K562 (cell line): ENCODE measurements at regions not wholly inside any gene's neighbourhood (a gene's known extent, or its start where the extent isn't known, plus 50 kb on each side); places are given as distances from the start of the nearest gene placed in this dataset.

Experiments used
- ATAC-seq: fragments of 200-7000 bp; cut with Tn5 transposase; 3 replicates; pipeline ENCODE4 v1.9.1; 2020; ENCODE audit warnings: moderate library complexity
- BruUV-seq: library from RNA; stranded (reverse); fragments of 400-500 nt; replicated peaks from 2 replicates; lab custom pipeline; 2021; lab: Mats Ljungman, UMichigan
- CTCF ChIA-PET: fragments of 300-600 bp; formaldehyde crosslinking; extraction: SDS; loops from one replicate; lab custom pipeline; 2021; ENCODE audit warnings: low intra/inter-chr PET ratio; lab: Yijun Ruan, JAX
- POLR2A ChIA-PET: fragments of 300-600, 350-650 bp; sonication (Branson Sonifier 250); formaldehyde crosslinking; extraction: SDS; loops from one replicate; lab custom pipeline; 2021; ENCODE audit warnings: antibody characterized with exemption, inconsistent platforms; lab: Yijun Ruan, JAX
- DNase-seq, 4 experiments: peaks; one replicate each; pipeline versions ENCODE4 v3.0.0 to v3.0.0-alpha.2; 2011 to 2018; ENCODE audit warnings: low spot score in 3 of 4, mixed read lengths in 3 of 4; ENCODE audit errors: extremely low read depth in 1 of 4
- FAIRE-seq: peaks from 2 replicates; lab custom pipeline; 2011; peaks lifted over from hg19 to GRCh38; lab: Jason Lieb, UNC
- H2AFZ ChIP-seq: 2 replicates; pipeline ENCODE4 v1.6.0; 2011; ENCODE audit warnings: low read depth, low read length, control low read depth, inconsistent platforms
- H3K27ac ChIP-seq: fragments of 200-600 bp; 3 replicates; pipeline ENCODE4 v1.8.0; 2011; ENCODE audit warnings: low read depth, mild to moderate bottlenecking, control low read depth, inconsistent platforms, low read length, moderate library complexity, mixed read lengths; ENCODE audit errors: extremely low read depth
- H3K27me3 ChIP-seq, 2 experiments: fragments of 300-600 bp in 1 of 2; 2 replicates in 1 of 2; 3 replicates in 1 of 2; pipeline versions ENCODE4 v1.6.0 to v1.8.0; 2011; ENCODE audit warnings: inconsistent platforms in 2 of 2, low read length in 2 of 2, mild to moderate bottlenecking in 1 of 2, mixed read lengths in 1 of 2, moderate library complexity in 1 of 2; ENCODE audit not compliant: control insufficient read depth in 2 of 2, insufficient read depth in 2 of 2
- H3K36me3 ChIP-seq: fragments of 300-600 bp; 3 replicates; pipeline ENCODE4 v1.8.0; 2011; ENCODE audit warnings: mild to moderate bottlenecking, low read length, inconsistent platforms; ENCODE audit not compliant: control insufficient read depth, insufficient read depth
- H3K4me1 ChIP-seq, 2 experiments: fragments of 200-600 bp in 1 of 2; replicated peaks in 1 of 2; 2 replicates in 1 of 2; 3 replicates in 1 of 2; pipeline versions ENCODE4 v1.5.1 to v1.8.0; 2011; ENCODE audit warnings: inconsistent platforms in 2 of 2, low read length in 2 of 2, mild to moderate bottlenecking in 1 of 2, mixed read lengths in 1 of 2, moderate library complexity in 1 of 2; ENCODE audit not compliant: control insufficient read depth in 2 of 2, insufficient read depth in 2 of 2
- H3K4me2 ChIP-seq: 2 replicates; pipeline ENCODE4 v1.6.1; 2011; ENCODE audit warnings: low read length, control low read depth, inconsistent platforms, mixed read lengths; ENCODE audit not compliant: insufficient read depth
- H3K4me3 ChIP-seq: fragments of 200-600 bp; sonication (generic), shearing (Covaris generic); 2 replicates; pipeline ENCODE4 v1.5.1; 2016; ENCODE audit warnings: control low read depth, inconsistent platforms
- H3K79me2 ChIP-seq: fragments of 200-600 bp; 3 replicates; pipeline ENCODE4 v1.8.0; 2011; ENCODE audit warnings: low read length, inconsistent platforms; ENCODE audit not compliant: control insufficient read depth, insufficient read depth
- H3K9ac ChIP-seq, 2 experiments: 2 replicates each; pipeline versions ENCODE4 v1.6.0 to v1.6.1; 2011; ENCODE audit warnings: low read depth in 2 of 2, low read length in 2 of 2, control low read depth in 1 of 2, inconsistent platforms in 1 of 2, mild to moderate bottlenecking in 1 of 2, mixed read lengths in 1 of 2; ENCODE audit not compliant: insufficient read depth in 1 of 2
- H3K9me1 ChIP-seq: one replicate; pipeline ENCODE4 v1.6.0; 2011; ENCODE audit warnings: inconsistent platforms, mild to moderate bottlenecking, low read length, moderate library complexity; ENCODE audit not compliant: control insufficient read depth, insufficient read depth
- H3K9me3 ChIP-seq: replicated peaks from 2 replicates; pipeline ENCODE4 v1.5.1; 2011; ENCODE audit warnings: low read depth, low read length, inconsistent platforms; ENCODE audit not compliant: control insufficient read depth, insufficient read depth
- H4K20me1 ChIP-seq: replicated peaks from 2 replicates; pipeline ENCODE4 v1.6.1; 2011; ENCODE audit warnings: low read length, inconsistent platforms, mixed read lengths; ENCODE audit not compliant: control insufficient read depth, insufficient read depth
- ARNT ChIP-seq, 2 experiments: fragments of 450-650 bp; IDR thresholded peaks; 2 replicates each; pipeline ENCODE4 v1.6.1; 2016; ENCODE audit warnings: mild to moderate bottlenecking in 1 of 2
- CREBBP ChIP-seq: IDR thresholded peaks from one replicate; pipeline ENCODE4 v1.6.1; 2012; ENCODE audit warnings: low read depth, mild to moderate bottlenecking, control low read depth, inconsistent platforms, low read length
- GATAD2B ChIP-seq: fragments of 450-650 bp; IDR thresholded peaks from 2 replicates; pipeline ENCODE4 v1.6.1; 2017; ENCODE audit warnings: mild to moderate bottlenecking, borderline replicate concordance
- HEY1 ChIP-seq: fragments of 250-450 bp; sonication (Bioruptor Pico); IDR thresholded peaks from 2 replicates; pipeline ENCODE4 v1.5.0; 2020; ENCODE audit warnings: mild to moderate bottlenecking, moderate library complexity, borderline replicate concordance
- JUNB ChIP-seq: fragments of 450-650 bp; formaldehyde crosslinking; conservative IDR thresholded peaks from 2 replicates; pipeline ENCODE4 v1.4.0; 2020; ENCODE audit warnings: mild to moderate bottlenecking
- NFIC ChIP-seq: fragments of 450-650 bp; IDR thresholded peaks from 2 replicates; pipeline ENCODE4 v1.6.1; 2017; ENCODE audit warnings: mild to moderate bottlenecking, inconsistent platforms
- PPARD ChIP-seq: fragments of 250-450 bp; sonication (Bioruptor Pico); IDR thresholded peaks from 2 replicates; pipeline ENCODE4 v1.8.0; 2022; ENCODE audit warnings: inconsistent platforms, mild to moderate bottlenecking, moderate library complexity
- PRMT5 ChIP-seq: sonication (generic); formaldehyde crosslinking; IDR thresholded peaks from 2 replicates; pipeline ENCODE4 v1.5.0; 2020; ENCODE audit warnings: missing genetic modification reagents
- SRSF1 ChIP-seq: fragments of 200-400 bp; formaldehyde crosslinking; IDR thresholded peaks from 2 replicates; pipeline ENCODE4 v1.6.1; 2017; ENCODE audit warnings: mild to moderate bottlenecking, low read depth, low read length, moderate library complexity
- THRAP3 ChIP-seq: fragments of 450-650 bp; IDR thresholded peaks from 2 replicates; pipeline ENCODE4 v1.6.1; 2016; ENCODE audit warnings: mild to moderate bottlenecking, inconsistent platforms, borderline replicate concordance
- WGBS: fragments of 100-300 bp; shearing (Covaris generic); methylation state at CpG from one replicate; pipeline ENCODE4 v1.1.6; 2016; ENCODE audit warnings: low coverage, mixed read lengths; ENCODE audit not compliant: insufficient coverage; ENCODE audit errors: missing lambda C conversion rate; 5-methylcytosine and 5-hydroxymethylcytosine counted together
- in situ Hi-C: fragments of 300-500 bp; cut with MboI; formaldehyde crosslinking; loops from 4 replicates; pipeline ENCODE4 v1.15.0; 2018; ENCODE audit warnings: inconsistent platforms, mixed read lengths
- intact Hi-C: fragments of 100-400 bp; cut with micrococcal nuclease; formaldehyde crosslinking; loops from 2 replicates; pipeline ENCODE4 v1.14.2; 2022
- TF ChIP-seq, protein P1 (sequence below), 3 experiments: fragments of 200-800 bp in 1 of 3; sonication (Bioruptor generic) in 1 of 3; sonication (generic) in 1 of 3; formaldehyde crosslinking in 1 of 3; IDR thresholded peaks; 2 replicates each; pipeline versions ENCODE4 v1.6.1 to v1.8.0; 2016 to 2022; ENCODE audit warnings: mild to moderate bottlenecking in 2 of 3, missing compliant biosample characterization in 2 of 3, missing genetic modification characterization in 2 of 3, missing genetic modification reagents in 1 of 3
- TF ChIP-seq, protein P2 (sequence below): fragments of 450-650 bp; IDR thresholded peaks from 2 replicates; pipeline ENCODE4 v1.6.1; 2016; ENCODE audit warnings: borderline replicate concordance

DNA sequence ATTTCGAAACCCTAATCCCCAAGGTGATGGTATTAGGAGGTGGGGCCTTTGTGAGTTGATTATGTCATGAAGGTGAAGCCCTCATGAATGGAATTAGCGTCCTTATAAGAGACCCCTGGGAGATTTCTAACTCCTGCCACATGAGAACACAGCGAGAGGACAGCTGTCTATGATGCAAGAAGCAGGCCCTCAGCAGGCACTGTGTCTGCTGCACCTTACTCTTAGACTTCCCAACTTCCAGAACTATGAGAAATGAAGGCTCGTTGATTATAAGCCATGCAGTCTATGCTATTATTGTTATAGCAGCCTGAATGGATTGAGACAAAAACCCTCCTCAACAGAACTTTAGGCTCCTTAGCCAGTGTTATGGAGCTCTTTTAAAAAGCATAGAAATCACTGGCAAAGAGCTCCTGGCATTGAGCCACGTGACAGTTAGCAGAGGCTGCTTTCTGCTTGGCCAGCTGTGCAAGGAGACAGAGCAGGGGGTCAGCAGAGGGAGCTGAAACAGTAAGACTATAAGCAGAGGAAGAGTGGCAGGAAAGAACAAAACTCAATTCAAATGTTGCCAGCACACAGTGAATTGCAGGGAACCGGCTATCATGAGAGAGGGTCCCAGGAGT, 219.2 kb upstream of the FAT1 start:
- Histone ChIP-seq H3K9ac (no peak overlapping the region), H4K20me1 (no peaks in the 10 kb centered on the region), H3K9me3 (no peaks in the 10 kb centered on the region), H3K27ac (no peak overlapping the region), H3K79me2 (no peaks in the 10 kb centered on the region), H3K36me3 (no peaks in the 10 kb centered on the region), H2AFZ (no peak overlapping the region), H3K9me1 (no peaks in the 10 kb centered on the region), H3K4me2 (no peak overlapping the region)
- WGBS: 7% methylated on average over 6 of the region's 6 CpGs
- BruUV-seq: no TSS peak
- CTCF ChIA-PET: no interaction called here
- 0 out of 2 replicates have a peak, but pooled peaks have one; percentile 11 for TF ChIP-seq NFIC
- TF ChIP-seq JUNB (CRISPR knock-in tag): no peak
- TF ChIP-seq, all 486 proteins: peak for 1
- in situ Hi-C loops (loop anchor here (5.0 kb wide), 1 partner anchor 44 kb away; no protein-coding TSS in a partner anchor), intact Hi-C loops (no loop called here)
- Histone ChIP-seq H3K4me1 (peaks cover 0 to 4% of the 10 kb centered on the region in 2 experiments; a peak in 1 of 5 replicates), H3K4me3 (no peak overlapping the region), H3K27me3 (peaks cover 3 to 17% of the 10 kb centered on the region in 2 experiments; a peak in 3 of 5 replicates)
- DNase-seq: no peak
- no peak for FAIRE-seq
- POLR2A ChIA-PET: no interaction called here
- ATAC-seq: no peak

DNA sequence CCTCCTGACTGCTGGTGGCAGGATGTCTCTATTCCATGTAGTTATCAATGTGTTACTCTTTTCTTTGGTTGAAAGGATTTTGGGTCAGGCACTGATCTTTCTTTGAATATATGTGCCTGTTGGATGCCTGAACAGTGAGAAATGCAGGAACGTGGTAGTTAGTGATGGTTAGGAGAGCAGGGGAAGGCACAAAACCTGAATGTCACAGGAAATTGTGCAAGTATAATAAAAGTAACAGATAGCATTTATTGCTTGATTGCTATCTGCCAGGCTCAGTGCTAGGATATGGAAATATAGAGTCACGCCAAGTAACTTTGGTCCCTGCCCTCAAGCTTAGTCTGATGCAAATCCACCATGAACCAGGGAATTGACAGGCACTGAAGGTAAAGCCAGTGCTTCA, 219.8 kb upstream of the FAT1 start:
- peaks cover 0 to 4% of the 10 kb centered on the region in 2 experiments; a peak in 1 of 5 replicates for H3K4me1 ChIP-seq
- H3K9me3 ChIP-seq: no peaks in the 10 kb centered on the region
- no TSS peak for BruUV-seq
- FAIRE-seq (no peak), DNase-seq (no peak)
- peaks cover 3 to 17% of the 10 kb centered on the region in 2 experiments; a peak in 3 of 5 replicates for H3K27me3 ChIP-seq
- H3K4me3 ChIP-seq: no peak overlapping the region
- H3K9ac ChIP-seq: no peak overlapping the region
- H3K9me1 ChIP-seq: no peaks in the 10 kb centered on the region
- no peaks in the 10 kb centered on the region for H3K36me3 ChIP-seq
- TF ChIP-seq PRMT5 (no peak), GATAD2B (no peak), ARNT (IDR thresholded peaks at IDR 0.05) (no peak), SRSF1 (no peak), THRAP3 (no peak), PPARD (CRISPR knock-in tag) (no peak), HEY1 (CRISPR knock-in tag) (no peak), CREBBP (no peak)
- TF ChIP-seq, protein P1, sequence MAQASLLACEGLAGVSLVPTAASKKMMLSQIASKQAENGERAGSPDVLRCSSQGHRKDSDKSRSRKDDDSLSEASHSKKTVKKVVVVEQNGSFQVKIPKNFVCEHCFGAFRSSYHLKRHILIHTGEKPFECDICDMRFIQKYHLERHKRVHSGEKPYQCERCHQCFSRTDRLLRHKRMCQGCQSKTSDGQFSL (CRISPR knock-in tag; IDR thresholded peaks at IDR 0.05): no peak
- TF ChIP-seq, protein P1 (tag; IDR thresholded peaks at IDR 0.05): no peak
- TF ChIP-seq, protein P2, sequence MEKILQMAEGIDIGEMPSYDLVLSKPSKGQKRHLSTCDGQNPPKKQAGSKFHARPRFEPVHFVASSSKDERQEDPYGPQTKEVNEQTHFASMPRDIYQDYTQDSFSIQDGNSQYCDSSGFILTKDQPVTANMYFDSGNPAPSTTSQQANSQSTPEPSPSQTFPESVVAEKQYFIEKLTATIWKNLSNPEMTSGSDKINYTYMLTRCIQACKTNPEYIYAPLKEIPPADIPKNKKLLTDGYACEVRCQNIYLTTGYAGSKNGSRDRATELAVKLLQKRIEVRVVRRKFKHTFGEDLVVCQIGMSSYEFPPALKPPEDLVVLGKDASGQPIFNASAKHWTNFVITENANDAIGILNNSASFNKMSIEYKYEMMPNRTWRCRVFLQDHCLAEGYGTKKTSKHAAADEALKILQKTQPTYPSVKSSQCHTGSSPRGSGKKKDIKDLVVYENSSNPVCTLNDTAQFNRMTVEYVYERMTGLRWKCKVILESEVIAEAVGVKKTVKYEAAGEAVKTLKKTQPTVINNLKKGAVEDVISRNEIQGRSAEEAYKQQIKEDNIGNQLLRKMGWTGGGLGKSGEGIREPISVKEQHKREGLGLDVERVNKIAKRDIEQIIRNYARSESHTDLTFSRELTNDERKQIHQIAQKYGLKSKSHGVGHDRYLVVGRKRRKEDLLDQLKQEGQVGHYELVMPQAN: no peak
- TF ChIP-seq, all 486 proteins: peak for 0
- POLR2A ChIA-PET: interaction anchor here (1.0 kb wide), 1 partner anchor 34 kb away, joined by 3 read pairs; no protein-coding TSS in a partner anchor
- no peak for ATAC-seq
- Histone ChIP-seq H4K20me1 (no peaks in the 10 kb centered on the region), H3K27ac (no peak overlapping the region), H3K79me2 (no peaks in the 10 kb centered on the region), H2AFZ (no peak overlapping the region), H3K4me2 (no peak overlapping the region)
- intact Hi-C loops: no loop called here
- 16% methylated on average over 2 of the region's 2 CpGs for WGBS
- CTCF ChIA-PET: no interaction called here
- in situ Hi-C loops: loop anchor here (5.0 kb wide), 1 partner anchor 44 kb away; no protein-coding TSS in a partner anchor
